Activated CD4-positive, alpha-beta T cell treated with anti-CD3 and anti-CD28 coated beads, Interleukin-10, Interleukin-2, amounts not matched to agents 100 ng/mL and 50 ng/mL, durations not matched to agents 16 hours and 8 hours (primary cell): ENCODE measurements at regions not wholly inside any gene's neighbourhood (a gene's known extent, or its start where the extent isn't known, plus 50 kb on each side); places are given as distances from the start of the nearest gene placed in this dataset.
"Not testable (repeated sequence)": the region's sequence is repeated elsewhere in the genome, so short reads cannot be mapped to it uniquely, and the experiment has no call there.

ENCODE experiments used
- DNase-seq: peaks from one replicate; pipeline ENCODE4 v3.0.0-alpha.2; 2020

GRCh38 chr14:87813686-87814085 lies 179.3 kb downstream of the GALC start:
- DNase-seq: no peak

- DNase-seq: no peak
Observed at GRCh38 chr14:87813211-87813610, 179.8 kb downstream of the GALC start.

GRCh38 chr14:87811246-87811645 lies 181.7 kb downstream of the GALC start:
- no peak for DNase-seq

- no peak for DNase-seq
Observed at GRCh38 chr14:87810711-87811110, 182.3 kb downstream of the GALC start.

GRCh38 chr14:87809261-87809660 lies 183.7 kb downstream of the GALC start:
- DNase-seq: no peak

- peak; percentile 61 for DNase-seq
Observed at GRCh38 chr14:87805315-87805723, 187.7 kb downstream of the GALC start.

GRCh38 chr14:87800216-87800615 lies 192.8 kb downstream of the GALC start:
- no peak for DNase-seq

GRCh38 chr14:87799400-87799799 lies 193.6 kb downstream of the GALC start:
- no peak for DNase-seq

GRCh38 chr14:87797001-87797400 lies 196.0 kb downstream of the GALC start:
- DNase-seq: no peak

GRCh38 chr14:87794561-87794960 lies 198.4 kb downstream of the GALC start:
- no peak for DNase-seq

- no peak for DNase-seq
Observed at GRCh38 chr14:87785897-87786296, 207.1 kb downstream of the GALC start.

- DNase-seq: no peak
Observed at GRCh38 chr14:87784386-87784785, 208.6 kb downstream of the GALC start.

GRCh38 chr14:87783071-87783470 lies 209.9 kb downstream of the GALC start:
- no peak for DNase-seq

GRCh38 chr14:87772854-87773253 lies 220.1 kb downstream of the GALC start:
- DNase-seq: no peak

GRCh38 chr14:87767567-87767901 lies 225.4 kb downstream of the GALC start:
- no peak for DNase-seq

- no peak for DNase-seq
Observed at GRCh38 chr14:87758876-87759275, 234.1 kb downstream of the GALC start.

- no peak for DNase-seq
Observed at GRCh38 chr14:87756661-87757060, 236.3 kb downstream of the GALC start.

GRCh38 chr14:87754520-87755223 lies 238.3 kb downstream of the GALC start:
- DNase-seq: no peak

- no peak for DNase-seq
Observed at GRCh38 chr14:87748558-87748957, 244.4 kb downstream of the GALC start.

GRCh38 chr14:87745507-87746118 lies 247.4 kb downstream of the GALC start:
- peak; percentile 34 for DNase-seq

GRCh38 chr14:87734577-87735360 lies 258.2 kb downstream of the GALC start:
- DNase-seq: not testable (repeated sequence)

- DNase-seq: not testable (repeated sequence)
Observed at GRCh38 chr14:87733115-87733514, 259.9 kb downstream of the GALC start.

GRCh38 chr14:87732562-87732961 lies 260.4 kb downstream of the GALC start:
- DNase-seq: no peak

- DNase-seq: no peak
Observed at GRCh38 chr14:87725318-87725717, 267.7 kb downstream of the GALC start.
